Neural cell (in vitro differentiated cells): ENCODE measurements at regions not wholly inside any gene's neighbourhood (a gene's known extent, or its start where the extent isn't known, plus 50 kb on each side); places are given as distances from the start of the nearest gene placed in this dataset.

Experiments
- H2AFZ ChIP-seq: fragments of 200-600, 300-800 bp; sonication (generic), shearing (Covaris generic); 2 replicates; pipeline ENCODE4 v1.6.0; 2014; ENCODE audit warnings: low read depth, mild to moderate bottlenecking, antibody characterized with exemption, low read length, moderate library complexity
- H3F3A ChIP-seq: fragments of 200-600 bp; shearing (Covaris generic); 2 replicates; pipeline ENCODE4 v1.6.1; 2016; ENCODE audit warnings: mild to moderate bottlenecking, moderate library complexity, mixed read lengths, antibody characterized with exemption, low read length; ENCODE audit not compliant: insufficient read depth, poor library complexity, severe bottlenecking
- H3K27ac ChIP-seq: fragments of 200-600, 300-800 bp; sonication (generic), shearing (Covaris generic); 2 replicates; pipeline ENCODE4 v1.5.1; 2014; ENCODE audit warnings: mild to moderate bottlenecking, low read length, moderate library complexity
- H3K27me3 ChIP-seq: fragments of 300-800, 200-600 bp; sonication (generic), shearing (Covaris generic); 2 replicates; pipeline ENCODE4 v1.6.0; 2014; ENCODE audit warnings: mild to moderate bottlenecking, low read depth, low read length, moderate library complexity; ENCODE audit not compliant: insufficient read depth
- H3K36me3 ChIP-seq: fragments of 300-800, 200-600 bp; sonication (generic), shearing (Covaris generic); 2 replicates; pipeline ENCODE4 v1.5.1; 2014; ENCODE audit warnings: mild to moderate bottlenecking, antibody characterized with exemption, low read length, moderate library complexity; ENCODE audit not compliant: insufficient read depth
- H3K4me2 ChIP-seq: fragments of 300-800, 200-600 bp; sonication (generic), shearing (Covaris generic); 2 replicates; pipeline ENCODE4 v1.6.0; 2014; ENCODE audit warnings: mild to moderate bottlenecking, low read length
- H3K4me3 ChIP-seq: fragments of 300-800, 200-600 bp; sonication (generic), shearing (Covaris generic); 2 replicates; pipeline ENCODE4 v1.5.1; 2014; ENCODE audit warnings: mild to moderate bottlenecking, low read length, moderate library complexity
- H3K79me2 ChIP-seq: fragments of 200-600 bp; shearing (Covaris generic); replicated peaks from 2 replicates; pipeline ENCODE4 v1.6.0; 2014; ENCODE audit warnings: mild to moderate bottlenecking, low read length, moderate library complexity; ENCODE audit not compliant: insufficient read depth
- H3K9ac ChIP-seq: fragments of 300-800, 200-600 bp; sonication (generic), shearing (Covaris generic); 2 replicates; pipeline ENCODE4 v1.6.1; 2016; ENCODE audit warnings: mild to moderate bottlenecking, low read length, mixed read lengths
- H3K9me2 ChIP-seq: fragments of 200-600 bp; shearing (Covaris generic); 2 replicates; pipeline ENCODE4 v1.6.1; 2016; ENCODE audit warnings: mild to moderate bottlenecking, low read length, mixed read lengths; ENCODE audit not compliant: insufficient read depth
- H3K9me3 ChIP-seq: fragments of 200-600, 300-800 bp; sonication (generic), shearing (Covaris generic); 2 replicates; pipeline ENCODE4 v1.6.1; 2016; ENCODE audit warnings: mild to moderate bottlenecking, mixed run types, low read length, moderate library complexity, mixed read lengths
- H4K20me1 ChIP-seq: fragments of 200-600 bp; shearing (Covaris generic); 2 replicates; pipeline ENCODE4 v1.6.1; 2016; ENCODE audit warnings: mild to moderate bottlenecking, mixed run types; ENCODE audit not compliant: insufficient read depth
- EP300 ChIP-seq: fragments of 450-650 bp; conservative IDR thresholded peaks from 2 replicates; pipeline ENCODE4 v1.6.1; 2014; ENCODE audit warnings: antibody characterized with exemption, mild to moderate bottlenecking, moderate library complexity; ENCODE audit not compliant: poor library complexity, severe bottlenecking
- EZH2 ChIP-seq: fragments of 200-600, 300-800 bp; shearing (Covaris generic), sonication (generic); IDR thresholded peaks from 2 replicates; pipeline ENCODE4 v1.6.1; 2014; ENCODE audit warnings: antibody characterized with exemption, low read length, borderline replicate concordance, mild to moderate bottlenecking; ENCODE audit not compliant: insufficient read depth, poor library complexity, severe bottlenecking
- MXI1 ChIP-seq: fragments of 450-650 bp; conservative IDR thresholded peaks from 2 replicates; pipeline ENCODE4 v1.6.1; 2014; ENCODE audit warnings: antibody characterized with exemption, mild to moderate bottlenecking; ENCODE audit not compliant: poor library complexity, severe bottlenecking
- POLR2AphosphoS5 ChIP-seq: IDR thresholded peaks from 2 replicates; pipeline ENCODE4 v1.6.1; 2012
- RAD21 ChIP-seq: fragments of 450-650 bp; conservative IDR thresholded peaks from 2 replicates; pipeline ENCODE4 v1.6.1; 2014; ENCODE audit warnings: antibody characterized with exemption, mild to moderate bottlenecking, moderate library complexity
- SMC3 ChIP-seq: fragments of 450-650 bp; conservative IDR thresholded peaks from 2 replicates; pipeline ENCODE4 v1.6.1; 2014; ENCODE audit warnings: antibody characterized with exemption, mild to moderate bottlenecking, moderate library complexity; ENCODE audit not compliant: poor library complexity
- TAF1 ChIP-seq: IDR thresholded peaks from 2 replicates; pipeline ENCODE4 v1.6.1; 2012; ENCODE audit warnings: low read depth
- TF ChIP-seq, protein P1 (sequence below): IDR thresholded peaks from 2 replicates; pipeline ENCODE4 v1.6.1; 2012; ENCODE audit warnings: borderline replicate concordance
- TF ChIP-seq, protein P2 (sequence below): fragments of 450-650 bp; IDR thresholded peaks from 2 replicates; pipeline ENCODE4 v1.5.1; 2014; ENCODE audit warnings: antibody characterized with exemption, mild to moderate bottlenecking, moderate library complexity; ENCODE audit not compliant: poor library complexity, severe bottlenecking

DNA sequence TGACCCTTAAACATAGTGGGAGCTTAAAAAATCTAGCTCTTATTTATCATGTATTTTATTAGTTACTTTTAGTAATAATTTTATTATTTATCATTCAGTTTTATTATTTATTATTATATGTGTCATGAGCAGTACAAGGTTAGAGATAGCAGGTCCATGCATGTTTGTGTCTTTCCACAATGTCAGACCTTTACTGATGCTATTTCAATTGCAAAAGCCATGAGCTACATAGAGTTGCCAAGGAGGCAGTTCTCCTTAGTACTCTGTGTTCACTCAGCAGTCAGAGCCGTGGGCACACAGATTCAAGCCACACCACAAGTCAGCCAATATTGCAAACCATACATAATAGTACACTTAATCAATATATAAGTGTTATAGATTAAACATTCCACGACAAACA lies 157.9 kb upstream of the NTRK2 start:
- Histone ChIP-seq H3K4me3 (no peak overlapping the region), H3F3A (no peaks in the 10 kb centered on the region), H3K9me3 (peaks cover 3% of the 10 kb centered on the region), H3K9ac (no peak overlapping the region), H3K9me2 (no peaks in the 10 kb centered on the region), H3K4me2 (no peak overlapping the region), H4K20me1 (no peaks in the 10 kb centered on the region), H2AFZ (no peak overlapping the region), H3K27me3 (no peaks in the 10 kb centered on the region), H3K36me3 (no peaks in the 10 kb centered on the region), H3K27ac (no peak overlapping the region), H3K79me2 (no peaks in the 10 kb centered on the region)
- TF ChIP-seq RAD21 (no peak), MXI1 (no peak)

DNA sequence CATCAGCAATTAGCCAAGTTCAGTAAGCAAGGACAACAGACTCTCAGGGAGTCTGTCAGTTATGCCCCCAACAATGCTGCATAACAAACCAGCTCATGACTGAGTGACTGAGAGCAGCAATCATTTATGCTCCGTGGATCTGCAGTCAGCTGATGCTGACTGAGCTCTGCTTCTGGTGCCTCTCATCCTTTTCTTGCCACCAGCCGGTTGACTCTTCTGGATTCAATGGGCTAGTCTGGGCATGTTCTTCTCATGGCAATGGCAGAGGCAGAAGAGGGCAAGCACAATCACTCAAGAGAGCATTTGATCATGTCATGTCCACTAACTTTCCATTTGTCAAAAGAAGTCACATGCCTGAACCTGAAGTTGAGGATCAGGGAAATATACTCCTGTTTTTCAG lies 157.0 kb upstream of the NTRK2 start:
- Histone ChIP-seq H3K27ac (no peak overlapping the region), H3K27me3 (no peaks in the 10 kb centered on the region), H4K20me1 (no peaks in the 10 kb centered on the region), H3K36me3 (no peaks in the 10 kb centered on the region), H3K9me2 (no peaks in the 10 kb centered on the region), H3K4me2 (no peak overlapping the region), H3F3A (no peaks in the 10 kb centered on the region), H3K4me3 (no peak overlapping the region), H3K9me3 (peaks cover 3% of the 10 kb centered on the region), H2AFZ (no peak overlapping the region), H3K79me2 (no peaks in the 10 kb centered on the region), H3K9ac (no peak overlapping the region)
- TF ChIP-seq, protein P1, sequence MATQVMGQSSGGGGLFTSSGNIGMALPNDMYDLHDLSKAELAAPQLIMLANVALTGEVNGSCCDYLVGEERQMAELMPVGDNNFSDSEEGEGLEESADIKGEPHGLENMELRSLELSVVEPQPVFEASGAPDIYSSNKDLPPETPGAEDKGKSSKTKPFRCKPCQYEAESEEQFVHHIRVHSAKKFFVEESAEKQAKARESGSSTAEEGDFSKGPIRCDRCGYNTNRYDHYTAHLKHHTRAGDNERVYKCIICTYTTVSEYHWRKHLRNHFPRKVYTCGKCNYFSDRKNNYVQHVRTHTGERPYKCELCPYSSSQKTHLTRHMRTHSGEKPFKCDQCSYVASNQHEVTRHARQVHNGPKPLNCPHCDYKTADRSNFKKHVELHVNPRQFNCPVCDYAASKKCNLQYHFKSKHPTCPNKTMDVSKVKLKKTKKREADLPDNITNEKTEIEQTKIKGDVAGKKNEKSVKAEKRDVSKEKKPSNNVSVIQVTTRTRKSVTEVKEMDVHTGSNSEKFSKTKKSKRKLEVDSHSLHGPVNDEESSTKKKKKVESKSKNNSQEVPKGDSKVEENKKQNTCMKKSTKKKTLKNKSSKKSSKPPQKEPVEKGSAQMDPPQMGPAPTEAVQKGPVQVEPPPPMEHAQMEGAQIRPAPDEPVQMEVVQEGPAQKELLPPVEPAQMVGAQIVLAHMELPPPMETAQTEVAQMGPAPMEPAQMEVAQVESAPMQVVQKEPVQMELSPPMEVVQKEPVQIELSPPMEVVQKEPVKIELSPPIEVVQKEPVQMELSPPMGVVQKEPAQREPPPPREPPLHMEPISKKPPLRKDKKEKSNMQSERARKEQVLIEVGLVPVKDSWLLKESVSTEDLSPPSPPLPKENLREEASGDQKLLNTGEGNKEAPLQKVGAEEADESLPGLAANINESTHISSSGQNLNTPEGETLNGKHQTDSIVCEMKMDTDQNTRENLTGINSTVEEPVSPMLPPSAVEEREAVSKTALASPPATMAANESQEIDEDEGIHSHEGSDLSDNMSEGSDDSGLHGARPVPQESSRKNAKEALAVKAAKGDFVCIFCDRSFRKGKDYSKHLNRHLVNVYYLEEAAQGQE: no peak
- TF ChIP-seq POLR2AphosphoS5 (no peak), SMC3 (no peak), RAD21 (no peak), EP300 (no peak), MXI1 (no peak)
- TF ChIP-seq, protein P2, sequence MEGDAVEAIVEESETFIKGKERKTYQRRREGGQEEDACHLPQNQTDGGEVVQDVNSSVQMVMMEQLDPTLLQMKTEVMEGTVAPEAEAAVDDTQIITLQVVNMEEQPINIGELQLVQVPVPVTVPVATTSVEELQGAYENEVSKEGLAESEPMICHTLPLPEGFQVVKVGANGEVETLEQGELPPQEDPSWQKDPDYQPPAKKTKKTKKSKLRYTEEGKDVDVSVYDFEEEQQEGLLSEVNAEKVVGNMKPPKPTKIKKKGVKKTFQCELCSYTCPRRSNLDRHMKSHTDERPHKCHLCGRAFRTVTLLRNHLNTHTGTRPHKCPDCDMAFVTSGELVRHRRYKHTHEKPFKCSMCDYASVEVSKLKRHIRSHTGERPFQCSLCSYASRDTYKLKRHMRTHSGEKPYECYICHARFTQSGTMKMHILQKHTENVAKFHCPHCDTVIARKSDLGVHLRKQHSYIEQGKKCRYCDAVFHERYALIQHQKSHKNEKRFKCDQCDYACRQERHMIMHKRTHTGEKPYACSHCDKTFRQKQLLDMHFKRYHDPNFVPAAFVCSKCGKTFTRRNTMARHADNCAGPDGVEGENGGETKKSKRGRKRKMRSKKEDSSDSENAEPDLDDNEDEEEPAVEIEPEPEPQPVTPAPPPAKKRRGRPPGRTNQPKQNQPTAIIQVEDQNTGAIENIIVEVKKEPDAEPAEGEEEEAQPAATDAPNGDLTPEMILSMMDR: no peak

DNA sequence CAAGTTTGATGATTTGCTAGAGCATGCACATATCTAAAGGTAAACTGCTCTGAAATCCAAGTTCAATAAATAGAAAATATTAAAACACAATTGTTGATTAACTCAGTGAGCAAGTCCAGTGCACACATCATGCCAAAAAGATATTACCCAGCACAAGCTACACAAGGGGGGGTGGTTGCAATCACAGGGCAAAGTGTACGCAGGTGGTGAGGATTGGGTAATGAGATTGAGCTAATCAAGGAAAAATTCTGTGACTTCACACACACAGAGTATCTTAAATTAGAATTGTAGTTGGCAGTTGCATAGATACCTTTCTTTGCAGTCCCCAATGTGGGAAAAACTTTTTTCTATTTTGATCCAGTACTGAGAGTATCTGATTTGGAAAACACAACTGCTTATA lies 156.1 kb upstream of the NTRK2 start:
- no peak overlapping the region for H3K4me2 ChIP-seq
- no peaks in the 10 kb centered on the region for H3F3A ChIP-seq
- peaks cover 4% of the 10 kb centered on the region for H3K9me3 ChIP-seq

More for the DNA sequence above, 156.1 kb upstream of the NTRK2 start:
- Histone ChIP-seq H3K27ac (no peak overlapping the region), H3K9me2 (no peaks in the 10 kb centered on the region), H3K79me2 (no peaks in the 10 kb centered on the region), H3K36me3 (no peaks in the 10 kb centered on the region), H3K9ac (no peak overlapping the region), H3K4me3 (no peak overlapping the region), H3K27me3 (no peaks in the 10 kb centered on the region), H4K20me1 (no peaks in the 10 kb centered on the region), H2AFZ (no peak overlapping the region)
- TF ChIP-seq TAF1 (no peak), POLR2AphosphoS5 (no peak), SMC3 (no peak), MXI1 (no peak), EP300 (no peak), EZH2 (no peak), RAD21 (no peak)
- TF ChIP-seq, protein P1: no peak
- TF ChIP-seq, protein P2: no peak
